ENCODE measurements at regions not wholly inside any gene's neighbourhood (a gene's known extent, or its start where the extent isn't known, plus 50 kb on each side); places are given as distances from the start of the nearest gene placed in this dataset.

- Histone ChIP-seq H3K9me3 (no peaks in the 10 kb centered on the region), H3K4me3 (ENCODE audit: control insufficient read depth in 1 of 2, extremely low read depth in 1 of 2, low read length in 1 of 2) (no peak overlapping the region), H3K27me3 (replicated peaks in 1 of 2; ENCODE audit: control insufficient read depth in 2 of 2, extremely low read depth in 1 of 2, insufficient read depth in 2 of 2, low read length in 1 of 2) (no peaks in the 10 kb centered on the region), H3K27ac (ENCODE audit: low read length) (no peak overlapping the region), H3K4me1 (ENCODE audit: control insufficient read depth in 1 of 2, extremely low read depth in 1 of 2, insufficient read depth in 2 of 2, low read length in 2 of 2) (no peaks in the 10 kb centered on the region), H3K36me3 (ENCODE audit: control insufficient read depth in 2 of 2, extremely low read depth in 1 of 2, insufficient read depth in 1 of 2, low read length in 1 of 2) (no peaks in the 10 kb centered on the region)
- no CpG with 5 or more reads among the region's 3 CpGs for WGBS (ENCODE audit: insufficient coverage)
- Mint-ChIP-seq H3K4me3 (no peak overlapping the region), H3K36me3 (no peaks in the 10 kb centered on the region), H3K27me3 (no peaks in the 10 kb centered on the region), H3K27ac (no peak overlapping the region), H3K9me3 (peaks cover 8 to 25% (median 15%) of the 10 kb centered on the region in 3 donors), H3K4me1 (no peaks in the 10 kb centered on the region)
- ATAC-seq (replicated peaks in 1 of 4) (no peak), DNase-seq (no peak)
- POLR2A ChIA-PET, result no interaction called here
- CTCF ChIA-PET, result no interaction called here
Observed at GRCh38 chr11:23429569-23429968, 569.3 kb upstream of the CCDC179 start.

GRCh38 chr11:23453522-23453921, 593.2 kb upstream of the CCDC179 start:
- Histone ChIP-seq H3K36me3 (ENCODE audit: control insufficient read depth in 2 of 2, extremely low read depth in 1 of 2, insufficient read depth in 1 of 2, low read length in 1 of 2) (no peaks in the 10 kb centered on the region), H3K9me3 (no peaks in the 10 kb centered on the region), H3K4me1 (ENCODE audit: control insufficient read depth in 1 of 2, extremely low read depth in 1 of 2, insufficient read depth in 2 of 2, low read length in 2 of 2) (no peaks in the 10 kb centered on the region), H3K4me3 (ENCODE audit: control insufficient read depth in 1 of 2, extremely low read depth in 1 of 2, low read length in 1 of 2) (no peak overlapping the region), H3K27me3 (replicated peaks in 1 of 2; ENCODE audit: control insufficient read depth in 2 of 2, extremely low read depth in 1 of 2, insufficient read depth in 2 of 2, low read length in 1 of 2) (no peaks in the 10 kb centered on the region), H3K27ac (ENCODE audit: low read length) (no peak overlapping the region)
- H3K36me3 Mint-ChIP-seq, result no peaks in the 10 kb centered on the region
- no peak overlapping the region for H3K4me3 Mint-ChIP-seq
- ChIA-PET CTCF (no interaction called here), POLR2A (no interaction called here)
- DNase-seq, result no peak
- no CpG with 5 or more reads among the region's 2 CpGs for WGBS (ENCODE audit: insufficient coverage)
- no peak overlapping the region for H3K27ac Mint-ChIP-seq
- peaks cover 11 to 15% (median 14%) of the 10 kb centered on the region in 3 donors for H3K9me3 Mint-ChIP-seq
- no peaks in the 10 kb centered on the region for H3K27me3 Mint-ChIP-seq
- ATAC-seq (replicated peaks in 1 of 4), result no peak
- no peaks in the 10 kb centered on the region for H3K4me1 Mint-ChIP-seq

- Mint-ChIP-seq H3K9me3 (peaks cover 9 to 16% (median 9%) of the 10 kb centered on the region in 3 donors), H3K27me3 (no peaks in the 10 kb centered on the region), H3K4me3 (no peak overlapping the region), H3K27ac (no peak overlapping the region), H3K4me1 (no peaks in the 10 kb centered on the region), H3K36me3 (no peaks in the 10 kb centered on the region)
- no peaks in the 10 kb centered on the region for H3K4me1 ChIP-seq (ENCODE audit: control insufficient read depth in 1 of 2, extremely low read depth in 1 of 2, insufficient read depth in 2 of 2, low read length in 2 of 2)
- H3K27ac ChIP-seq (ENCODE audit: low read length), result no peak overlapping the region
- H3K4me3 ChIP-seq (ENCODE audit: control insufficient read depth in 1 of 2, extremely low read depth in 1 of 2, low read length in 1 of 2), result no peak overlapping the region
- no peak for DNase-seq
- POLR2A ChIA-PET, result no interaction called here
- H3K27me3 ChIP-seq (replicated peaks in 1 of 2; ENCODE audit: control insufficient read depth in 2 of 2, extremely low read depth in 1 of 2, insufficient read depth in 2 of 2, low read length in 1 of 2), result no peaks in the 10 kb centered on the region
- WGBS (ENCODE audit: insufficient coverage), result no CpG with 5 or more reads among the region's 3 CpGs
- no peaks in the 10 kb centered on the region for H3K36me3 ChIP-seq (ENCODE audit: control insufficient read depth in 2 of 2, extremely low read depth in 1 of 2, insufficient read depth in 1 of 2, low read length in 1 of 2)
- CTCF ChIA-PET, result no interaction called here
- no peak for ATAC-seq (replicated peaks in 1 of 4)
- no peaks in the 10 kb centered on the region for H3K9me3 ChIP-seq
Observed at GRCh38 chr11:23455321-23455891, 595.1 kb upstream of the CCDC179 start.

- ChIA-PET POLR2A (no interaction called here), CTCF (no interaction called here)
- Histone ChIP-seq H3K9me3 (no peaks in the 10 kb centered on the region), H3K27ac (ENCODE audit: low read length) (no peak overlapping the region), H3K27me3 (replicated peaks in 1 of 2; ENCODE audit: control insufficient read depth in 2 of 2, extremely low read depth in 1 of 2, insufficient read depth in 2 of 2, low read length in 1 of 2) (no peaks in the 10 kb centered on the region), H3K36me3 (ENCODE audit: control insufficient read depth in 2 of 2, extremely low read depth in 1 of 2, insufficient read depth in 1 of 2, low read length in 1 of 2) (no peaks in the 10 kb centered on the region), H3K4me1 (ENCODE audit: control insufficient read depth in 1 of 2, extremely low read depth in 1 of 2, insufficient read depth in 2 of 2, low read length in 2 of 2) (no peaks in the 10 kb centered on the region), H3K4me3 (ENCODE audit: control insufficient read depth in 1 of 2, extremely low read depth in 1 of 2, low read length in 1 of 2) (no peak overlapping the region)
- ATAC-seq (replicated peaks in 1 of 4) (no peak), DNase-seq (no peak)
- H3K27me3 Mint-ChIP-seq, result no peaks in the 10 kb centered on the region
- H3K4me1 Mint-ChIP-seq, result no peaks in the 10 kb centered on the region
- no peaks in the 10 kb centered on the region for H3K36me3 Mint-ChIP-seq
- no peak overlapping the region for H3K27ac Mint-ChIP-seq
- peaks cover 4 to 8% (median 5%) of the 10 kb centered on the region in 3 donors for H3K9me3 Mint-ChIP-seq
- WGBS (ENCODE audit: insufficient coverage), result no CpG with 5 or more reads among the region's 2 CpGs
- no peak overlapping the region for H3K4me3 Mint-ChIP-seq
Observed at GRCh38 chr11:23457641-23458040, 597.4 kb upstream of the CCDC179 start.

GRCh38 chr11:23471878-23472277, 611.6 kb upstream of the CCDC179 start:
- Histone ChIP-seq H3K27me3 (replicated peaks in 1 of 2; ENCODE audit: control insufficient read depth in 2 of 2, extremely low read depth in 1 of 2, insufficient read depth in 2 of 2, low read length in 1 of 2) (no peaks in the 10 kb centered on the region), H3K36me3 (ENCODE audit: control insufficient read depth in 2 of 2, extremely low read depth in 1 of 2, insufficient read depth in 1 of 2, low read length in 1 of 2) (no peaks in the 10 kb centered on the region), H3K4me1 (ENCODE audit: control insufficient read depth in 1 of 2, extremely low read depth in 1 of 2, insufficient read depth in 2 of 2, low read length in 2 of 2) (no peaks in the 10 kb centered on the region), H3K9me3 (no peaks in the 10 kb centered on the region), H3K27ac (ENCODE audit: low read length) (no peak overlapping the region), H3K4me3 (ENCODE audit: control insufficient read depth in 1 of 2, extremely low read depth in 1 of 2, low read length in 1 of 2) (no peak overlapping the region)
- Mint-ChIP-seq H3K36me3 (no peaks in the 10 kb centered on the region), H3K9me3 (peaks cover 4 to 11% (median 9%) of the 10 kb centered on the region in 3 donors), H3K27me3 (no peaks in the 10 kb centered on the region), H3K27ac (no peak overlapping the region), H3K4me3 (no peak overlapping the region), H3K4me1 (no peaks in the 10 kb centered on the region)
- ChIA-PET CTCF (no interaction called here), POLR2A (no interaction called here)
- ATAC-seq (replicated peaks in 1 of 4) (no peak), DNase-seq (no peak)
- WGBS (ENCODE audit: insufficient coverage), result no CpG with 5 or more reads among the region's 2 CpGs

- Histone ChIP-seq H3K27ac (ENCODE audit: low read length) (no peak overlapping the region), H3K36me3 (ENCODE audit: control insufficient read depth in 2 of 2, extremely low read depth in 1 of 2, insufficient read depth in 1 of 2, low read length in 1 of 2) (no peaks in the 10 kb centered on the region), H3K4me3 (ENCODE audit: control insufficient read depth in 1 of 2, extremely low read depth in 1 of 2, low read length in 1 of 2) (no peak overlapping the region), H3K4me1 (ENCODE audit: control insufficient read depth in 1 of 2, extremely low read depth in 1 of 2, insufficient read depth in 2 of 2, low read length in 2 of 2) (no peaks in the 10 kb centered on the region), H3K27me3 (replicated peaks in 1 of 2; ENCODE audit: control insufficient read depth in 2 of 2, extremely low read depth in 1 of 2, insufficient read depth in 2 of 2, low read length in 1 of 2) (no peaks in the 10 kb centered on the region), H3K9me3 (no peaks in the 10 kb centered on the region)
- ChIA-PET CTCF (no interaction called here), POLR2A (no interaction called here)
- Mint-ChIP-seq H3K4me3 (no peak overlapping the region), H3K27ac (no peak overlapping the region), H3K4me1 (no peaks in the 10 kb centered on the region), H3K36me3 (no peaks in the 10 kb centered on the region), H3K9me3 (peaks cover 0 to 7% (median 3%) of the 10 kb centered on the region in 3 donors), H3K27me3 (no peaks in the 10 kb centered on the region)
- no peak for DNase-seq
- ATAC-seq (replicated peaks in 1 of 4), result no peak
Observed at GRCh38 chr11:23473782-23474181, 613.5 kb upstream of the CCDC179 start.

GRCh38 chr11:23480736-23481135, 620.5 kb upstream of the CCDC179 start:
- H3K4me1 ChIP-seq (ENCODE audit: control insufficient read depth in 1 of 2, extremely low read depth in 1 of 2, insufficient read depth in 2 of 2, low read length in 2 of 2), result no peaks in the 10 kb centered on the region
- ChIA-PET CTCF (no interaction called here), POLR2A (no interaction called here)
- H3K4me3 Mint-ChIP-seq, result no peak overlapping the region
- H3K27ac Mint-ChIP-seq, result no peak overlapping the region
- peaks cover 4 to 16% (median 4%) of the 10 kb centered on the region in 3 donors for H3K9me3 Mint-ChIP-seq
- H3K36me3 Mint-ChIP-seq, result no peaks in the 10 kb centered on the region
- no peak overlapping the region for H3K4me3 ChIP-seq (ENCODE audit: control insufficient read depth in 1 of 2, extremely low read depth in 1 of 2, low read length in 1 of 2)
- no peaks in the 10 kb centered on the region for H3K4me1 Mint-ChIP-seq
- H3K27me3 Mint-ChIP-seq, result no peaks in the 10 kb centered on the region
- no peaks in the 10 kb centered on the region for H3K9me3 ChIP-seq
- H3K27me3 ChIP-seq (replicated peaks in 1 of 2; ENCODE audit: control insufficient read depth in 2 of 2, extremely low read depth in 1 of 2, insufficient read depth in 2 of 2, low read length in 1 of 2), result no peaks in the 10 kb centered on the region
- no peaks in the 10 kb centered on the region for H3K36me3 ChIP-seq (ENCODE audit: control insufficient read depth in 2 of 2, extremely low read depth in 1 of 2, insufficient read depth in 1 of 2, low read length in 1 of 2)
- DNase-seq (no peak), ATAC-seq (replicated peaks in 1 of 4) (no peak)
- no peak overlapping the region for H3K27ac ChIP-seq (ENCODE audit: low read length)
